DMS114 treated with DMSO at 0.1 percent for 48 hours (cell line): ENCODE measurements at regions not wholly inside any gene's neighbourhood (a gene's known extent, or its start where the extent isn't known, plus 50 kb on each side); places are given as distances from the start of the nearest gene placed in this dataset.

Source experiments
- DNase-seq: peaks from one replicate; lab custom pipeline; 2025; ENCODE audit not compliant: unreplicated experiment; lab: John Stamatoyannopoulos, UW

DNA sequence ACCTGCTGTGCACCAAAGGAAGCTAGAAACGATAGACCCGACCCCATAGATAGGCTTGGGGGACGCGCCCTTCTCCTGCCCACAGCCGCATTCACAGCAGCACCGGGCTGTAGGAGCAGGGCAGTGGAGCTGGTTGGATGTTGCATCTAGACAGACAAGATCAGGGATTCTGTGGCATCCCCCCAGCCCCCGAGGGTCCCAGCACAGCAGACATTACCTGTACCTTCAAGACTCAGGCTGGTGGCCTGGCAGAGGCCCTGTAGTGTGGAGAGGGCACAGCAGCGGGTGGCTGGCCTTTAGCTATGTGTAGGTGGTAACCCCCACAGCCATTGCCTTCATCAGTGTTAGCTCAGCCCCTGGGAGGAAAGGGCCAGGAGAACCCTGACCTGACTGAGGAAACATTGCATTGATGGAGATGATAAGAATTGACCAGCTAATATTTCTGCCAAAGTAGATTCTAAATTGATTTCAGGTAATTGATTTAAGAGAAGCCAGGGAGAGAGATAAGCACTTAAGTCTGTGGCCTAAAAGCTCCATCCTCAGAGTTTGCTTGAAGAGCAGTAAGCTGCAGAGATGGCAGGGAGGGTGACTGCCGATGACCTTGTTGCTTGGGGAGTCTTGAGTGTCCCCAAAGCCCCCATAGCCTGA lies 269.4 kb downstream of the TLE3 start:
- no peak for DNase-seq

- DNase-seq, result no peak
These were observed 267.7 kb downstream of the TLE3 start for GRCh38 chr15:69829974-69830373.

DNA sequence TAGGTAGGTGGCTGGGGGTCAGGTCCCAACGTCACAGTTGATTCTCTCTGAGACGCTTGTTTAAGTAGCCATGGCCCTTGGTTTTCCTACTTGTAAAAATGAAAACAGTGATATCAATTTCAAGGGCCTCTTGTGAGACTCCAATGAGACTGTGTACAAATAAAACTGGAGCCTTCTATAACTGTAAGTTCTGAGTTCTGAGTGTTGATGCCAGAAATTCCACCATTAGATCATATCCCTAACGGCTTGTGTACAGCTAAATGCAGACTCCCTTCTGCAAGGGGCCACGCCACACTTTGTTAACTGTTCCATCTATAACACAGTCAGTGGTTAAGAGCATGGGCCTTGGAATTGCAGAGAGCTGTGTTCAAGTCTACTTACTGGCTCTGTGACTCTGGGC lies 267.3 kb downstream of the TLE3 start:
- DNase-seq, result no peak

DNA sequence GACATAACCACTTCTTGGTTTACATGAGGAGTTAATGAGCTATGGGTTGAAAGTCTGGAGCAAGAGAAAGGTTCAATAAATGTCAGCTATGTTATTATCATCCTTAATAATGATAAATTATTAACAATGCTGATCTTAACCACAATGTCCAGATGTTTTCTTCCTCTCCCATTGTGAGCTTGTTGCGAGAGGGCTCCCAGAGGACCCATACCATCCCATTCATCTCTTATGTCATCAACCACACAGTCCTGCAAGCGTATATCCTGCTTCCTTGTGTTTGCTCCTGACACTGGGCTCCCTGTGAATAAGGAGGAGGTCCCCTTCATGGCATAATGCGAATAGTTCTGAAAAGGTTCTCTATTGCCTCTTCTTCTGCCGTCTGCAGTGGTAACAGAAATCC lies 266.8 kb downstream of the TLE3 start:
- no peak for DNase-seq

GRCh38 chr15:69834267-69834666 lies 263.4 kb downstream of the TLE3 start:
- DNase-seq, result no peak

DNA sequence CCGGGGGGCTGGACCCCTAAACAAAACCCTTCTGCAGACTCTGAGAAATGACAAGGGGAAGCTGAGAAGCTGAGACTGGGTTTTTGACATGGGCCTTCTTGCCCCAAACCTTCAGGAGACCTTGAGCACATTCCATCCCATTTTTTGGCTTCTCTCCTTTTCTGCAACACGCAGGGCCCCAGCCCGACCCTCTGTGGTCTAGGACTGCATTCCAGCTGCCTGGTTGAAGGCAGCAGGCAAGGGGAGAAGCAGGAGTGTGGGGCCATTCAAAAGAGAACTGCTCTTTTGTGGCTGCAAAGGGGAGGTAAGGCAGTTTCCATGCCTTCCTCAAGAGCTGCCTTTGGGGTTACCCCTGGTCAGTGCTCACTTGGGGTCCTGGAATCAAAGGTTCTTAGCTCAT lies 263.0 kb downstream of the TLE3 start:
- DNase-seq, result no peak

GRCh38 chr15:69836048-69836447 lies 261.7 kb downstream of the TLE3 start:
- DNase-seq, result no peak

GRCh38 chr15:69836526-69837230 lies 261.0 kb downstream of the TLE3 start:
- no peak for DNase-seq

DNA sequence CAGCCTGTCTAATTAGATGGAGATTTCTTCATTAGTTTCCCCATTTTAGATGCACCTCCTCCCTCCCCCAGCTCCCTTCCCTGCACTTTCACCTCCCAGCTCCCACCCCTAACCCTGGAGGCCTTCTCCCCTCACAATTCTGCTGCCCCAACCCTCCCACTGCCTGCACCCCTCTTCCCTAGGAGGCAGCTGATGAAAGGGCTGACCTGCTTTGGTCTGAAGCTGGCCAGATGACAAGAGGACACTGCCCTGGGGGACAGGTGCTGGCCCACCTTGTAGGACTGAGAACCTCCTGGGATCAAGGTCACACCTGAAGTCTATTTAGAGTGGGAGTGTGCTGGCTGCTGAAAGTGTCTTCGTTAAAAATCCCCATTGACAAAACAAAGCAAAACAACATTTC lies 259.4 kb downstream of the TLE3 start:
- no peak for DNase-seq

DNA sequence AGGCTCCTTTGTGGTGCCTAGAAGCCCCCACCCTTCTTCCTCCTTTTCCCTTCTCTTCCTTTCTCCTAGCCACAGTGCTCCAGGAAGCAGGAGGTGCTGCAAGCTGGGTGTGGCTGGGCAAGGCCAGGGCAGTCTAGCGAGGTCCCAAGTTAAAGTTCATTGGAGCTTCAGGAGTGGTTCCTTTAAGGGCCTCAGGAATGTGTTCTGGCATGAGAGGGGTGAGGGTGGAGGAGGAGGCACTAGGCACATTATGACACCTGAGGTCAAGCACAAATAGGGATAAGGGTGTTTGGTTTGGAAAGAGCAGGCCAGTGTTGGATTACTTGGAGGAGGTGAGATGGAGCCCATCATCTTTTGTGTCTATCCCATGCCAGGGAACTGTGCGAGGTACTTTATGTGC lies 258.7 kb downstream of the TLE3 start:
- no peak for DNase-seq

GRCh38 chr15:69841113-69841828 lies 256.4 kb downstream of the TLE3 start:
- DNase-seq, result no peak

DNA sequence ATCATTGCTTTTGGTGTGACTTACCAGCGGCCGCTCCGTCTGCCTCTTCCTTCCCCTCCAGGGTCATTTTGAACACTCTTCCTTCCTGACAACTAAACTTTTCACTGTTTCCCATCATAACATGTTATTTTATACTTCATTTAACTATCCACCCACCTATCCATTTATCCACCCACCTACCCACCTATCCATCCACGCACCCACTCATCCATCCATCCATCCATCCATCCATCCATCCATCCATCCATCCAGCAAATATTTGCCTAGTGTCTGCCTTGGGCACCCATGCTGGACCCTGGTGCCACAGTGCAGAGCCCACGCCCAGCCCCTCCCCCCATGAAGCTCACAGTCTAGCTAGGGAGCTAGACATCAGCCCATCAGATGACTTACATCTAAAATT lies 254.9 kb downstream of the TLE3 start:
- DNase-seq, result no peak

GRCh38 chr15:69843276-69843899 lies 254.3 kb downstream of the TLE3 start:
- no peak for DNase-seq

DNA sequence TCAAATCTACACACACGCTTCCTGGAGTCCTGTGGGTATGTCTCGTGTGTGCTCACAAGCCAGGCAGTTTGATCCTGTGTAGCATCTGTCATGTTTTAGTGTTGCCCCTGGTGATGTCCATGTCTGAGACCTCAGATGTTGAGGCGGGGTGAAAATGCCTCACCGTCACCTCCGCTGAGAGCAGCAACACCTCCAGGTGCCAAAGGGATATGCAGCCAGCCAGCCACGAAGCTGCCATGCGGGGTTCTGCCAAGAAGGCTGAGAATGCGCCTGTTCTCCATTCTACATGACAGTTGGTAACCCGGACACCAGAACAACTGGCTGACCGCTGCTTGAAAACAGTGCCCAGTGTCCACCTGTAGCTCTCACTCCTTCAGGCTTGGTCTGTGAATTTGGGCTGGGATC lies 253.8 kb downstream of the TLE3 start:
- no peak for DNase-seq

DNA sequence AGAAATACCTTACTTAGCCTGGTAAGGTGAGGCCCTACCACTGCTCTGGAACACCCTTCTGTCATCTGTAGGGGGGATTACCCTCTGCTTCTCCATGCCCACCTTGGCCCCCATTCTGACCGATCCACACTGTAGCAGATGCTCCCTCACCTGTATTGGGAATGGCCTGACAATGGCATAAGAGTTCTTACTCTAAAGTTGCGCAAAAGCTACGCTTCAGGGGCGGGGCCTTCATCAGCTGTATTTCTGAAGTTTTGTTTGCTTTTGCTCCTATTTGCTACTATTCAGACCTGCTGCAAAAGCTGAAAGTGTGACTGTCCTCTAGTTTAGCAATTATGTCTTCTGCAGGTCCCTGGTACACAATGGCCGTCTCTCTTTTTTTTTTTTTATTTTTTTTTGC lies 252.6 kb downstream of the TLE3 start:
- no peak for DNase-seq

- DNase-seq, result no peak
These were observed 250.1 kb downstream of the TLE3 start for GRCh38 chr15:69847625-69848024.

GRCh38 chr15:69848096-69848495 lies 249.6 kb downstream of the TLE3 start:
- no peak for DNase-seq

GRCh38 chr15:69848551-69849231 lies 249.0 kb downstream of the TLE3 start:
- DNase-seq, result no peak

- no peak for DNase-seq
These were observed 248.5 kb downstream of the TLE3 start for GRCh38 chr15:69849232-69849610.

- DNase-seq, result no peak
These were observed 245.2 kb downstream of the TLE3 start for GRCh38 chr15:69852482-69852881.

DNA sequence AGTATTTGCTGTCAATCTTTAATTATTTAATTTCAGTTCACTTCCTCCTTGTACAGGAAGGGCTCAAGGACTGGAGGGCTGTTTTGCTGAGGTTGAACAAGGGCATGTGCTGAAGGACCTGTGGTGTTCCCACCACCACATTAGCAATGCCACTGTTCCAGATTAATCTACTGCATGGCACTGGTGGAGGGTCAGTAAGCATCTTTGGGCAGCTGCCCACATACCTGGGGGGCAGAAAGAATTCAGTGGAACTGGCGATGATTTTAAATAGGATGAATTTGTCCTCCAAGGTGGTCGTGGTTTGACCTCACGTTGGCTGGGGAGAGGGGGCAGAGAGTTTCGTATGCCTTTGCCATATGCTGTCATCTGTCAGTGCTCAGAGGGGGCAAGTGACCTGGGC lies 244.8 kb downstream of the TLE3 start:
- no peak for DNase-seq
